GM19351 (cell line): ENCODE measurements at regions not wholly inside any gene's neighbourhood (a gene's known extent, or its start where the extent isn't known, plus 50 kb on each side); places are given as distances from the start of the nearest gene placed in this dataset.

ENCODE experiments used
- ATAC-seq: cut with Tn5 transposase; IDR thresholded peaks from one replicate; pipeline ENCODE4 v1.9.1; 2021; ENCODE audit warnings: mild to moderate bottlenecking, moderate library complexity; ENCODE audit not compliant: unreplicated experiment

- no peak for ATAC-seq
Observed at GRCh38 chr4:55175779-55176231, 50.4 kb upstream of the KDR start.

GRCh38 chr4:55176497-55176896 lies 51.1 kb upstream of the KDR start:
- ATAC-seq, result no peak

GRCh38 chr4:55177461-55177860 lies 52.1 kb upstream of the KDR start:
- ATAC-seq, result no peak

GRCh38 chr4:55178226-55179005 lies 53.0 kb upstream of the KDR start:
- no peak for ATAC-seq

GRCh38 chr4:55181010-55182005 lies 55.9 kb upstream of the KDR start:
- no peak for ATAC-seq

GRCh38 chr4:55183926-55184599 lies 58.7 kb upstream of the KDR start:
- ATAC-seq, result no peak

GRCh38 chr4:55184600-55185523 lies 59.5 kb upstream of the KDR start:
- ATAC-seq, result peak; percentile 76

GRCh38 chr4:55186123-55186522 lies 60.7 kb upstream of the KDR start:
- ATAC-seq, result no peak

- no peak for ATAC-seq
Observed at GRCh38 chr4:55186700-55187099, 61.3 kb upstream of the KDR start.

GRCh38 chr4:55214172-55214571 lies 88.8 kb upstream of the KDR start:
- ATAC-seq, result no peak

GRCh38 chr4:55215087-55215486 lies 89.7 kb upstream of the KDR start:
- ATAC-seq, result no peak

- ATAC-seq, result no peak
Observed at GRCh38 chr4:55216863-55217635, 91.7 kb upstream of the KDR start.

- ATAC-seq, result no peak
Observed at GRCh38 chr4:55218041-55218440, 92.6 kb upstream of the KDR start.

GRCh38 chr4:55237839-55238238 lies 108.2 kb upstream of the SRD5A3 start:
- no peak for ATAC-seq

- no peak for ATAC-seq
Observed at GRCh38 chr4:55238407-55238806, 107.6 kb upstream of the SRD5A3 start.

- ATAC-seq, result no peak
Observed at GRCh38 chr4:55241461-55241860, 104.6 kb upstream of the SRD5A3 start.

- ATAC-seq, result no peak
Observed at GRCh38 chr4:55242506-55242905, 103.5 kb upstream of the SRD5A3 start.

- ATAC-seq, result no peak
Observed at GRCh38 chr4:55247521-55247920, 98.5 kb upstream of the SRD5A3 start.

- no peak for ATAC-seq
Observed at GRCh38 chr4:55248756-55249155, 97.3 kb upstream of the SRD5A3 start.
